PFSK-1 (cell line): ENCODE measurements at regions not wholly inside any gene's neighbourhood (a gene's known extent, or its start where the extent isn't known, plus 50 kb on each side); places are given as distances from the start of the nearest gene placed in this dataset.

Experiments used
- FOXP2 ChIP-seq: optimal IDR thresholded peaks from 2 replicates; pipeline ENCODE3; 2011; ENCODE audit warnings: borderline replicate concordance, control low read depth, inconsistent platforms; ENCODE audit not compliant: insufficient read depth; ENCODE audit errors: extremely low read length, extremely low read depth
- POLR2AphosphoS5 ChIP-seq: IDR thresholded peaks from 2 replicates; pipeline ENCODE4 v1.6.1; 2012; ENCODE audit warnings: low read depth, mild to moderate bottlenecking, control low read depth, low read length, moderate library complexity
- SIN3A ChIP-seq: IDR thresholded peaks from 2 replicates; pipeline ENCODE4 v1.6.1; 2012; ENCODE audit warnings: mild to moderate bottlenecking, low read length, moderate library complexity, borderline replicate concordance; ENCODE audit not compliant: insufficient read depth
- TAF1 ChIP-seq: IDR thresholded peaks from 2 replicates; pipeline ENCODE4 v1.6.1; 2012; ENCODE audit warnings: low read length, control low read depth, borderline replicate concordance; ENCODE audit not compliant: insufficient read depth
- TF ChIP-seq, protein P1 (sequence below), 2 experiments: IDR thresholded peaks; 2 replicates each; pipeline versions ENCODE4 v1.6.1 to v1.8.0; 2011 to 2012; ENCODE audit warnings: low read depth in 2 of 2, low read length in 2 of 2, control low read depth in 1 of 2, inconsistent platforms in 1 of 2, mild to moderate bottlenecking in 1 of 2, moderate library complexity in 1 of 2; ENCODE audit not compliant: insufficient read depth in 1 of 2

DNA sequence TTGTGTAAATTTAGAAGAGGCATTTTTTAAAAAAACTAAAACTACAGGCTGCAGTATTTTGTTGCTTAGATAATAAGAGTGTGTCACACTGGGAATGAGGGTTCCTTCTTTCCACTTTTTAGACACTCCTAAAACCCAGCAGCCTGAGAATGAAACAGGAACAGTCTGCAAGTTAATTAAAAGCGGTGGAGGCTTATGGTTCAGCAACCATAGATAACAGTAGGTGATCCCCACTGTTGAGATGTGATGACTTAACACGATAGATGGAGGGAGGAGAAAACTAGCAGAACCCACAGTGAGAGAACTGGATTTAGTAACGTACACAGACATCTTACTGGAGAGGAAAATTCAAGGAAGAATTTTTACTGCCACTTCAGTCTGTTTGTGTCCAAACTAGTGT lies 767.3 kb downstream of the C4orf33 start:
- TF ChIP-seq, protein P1, sequence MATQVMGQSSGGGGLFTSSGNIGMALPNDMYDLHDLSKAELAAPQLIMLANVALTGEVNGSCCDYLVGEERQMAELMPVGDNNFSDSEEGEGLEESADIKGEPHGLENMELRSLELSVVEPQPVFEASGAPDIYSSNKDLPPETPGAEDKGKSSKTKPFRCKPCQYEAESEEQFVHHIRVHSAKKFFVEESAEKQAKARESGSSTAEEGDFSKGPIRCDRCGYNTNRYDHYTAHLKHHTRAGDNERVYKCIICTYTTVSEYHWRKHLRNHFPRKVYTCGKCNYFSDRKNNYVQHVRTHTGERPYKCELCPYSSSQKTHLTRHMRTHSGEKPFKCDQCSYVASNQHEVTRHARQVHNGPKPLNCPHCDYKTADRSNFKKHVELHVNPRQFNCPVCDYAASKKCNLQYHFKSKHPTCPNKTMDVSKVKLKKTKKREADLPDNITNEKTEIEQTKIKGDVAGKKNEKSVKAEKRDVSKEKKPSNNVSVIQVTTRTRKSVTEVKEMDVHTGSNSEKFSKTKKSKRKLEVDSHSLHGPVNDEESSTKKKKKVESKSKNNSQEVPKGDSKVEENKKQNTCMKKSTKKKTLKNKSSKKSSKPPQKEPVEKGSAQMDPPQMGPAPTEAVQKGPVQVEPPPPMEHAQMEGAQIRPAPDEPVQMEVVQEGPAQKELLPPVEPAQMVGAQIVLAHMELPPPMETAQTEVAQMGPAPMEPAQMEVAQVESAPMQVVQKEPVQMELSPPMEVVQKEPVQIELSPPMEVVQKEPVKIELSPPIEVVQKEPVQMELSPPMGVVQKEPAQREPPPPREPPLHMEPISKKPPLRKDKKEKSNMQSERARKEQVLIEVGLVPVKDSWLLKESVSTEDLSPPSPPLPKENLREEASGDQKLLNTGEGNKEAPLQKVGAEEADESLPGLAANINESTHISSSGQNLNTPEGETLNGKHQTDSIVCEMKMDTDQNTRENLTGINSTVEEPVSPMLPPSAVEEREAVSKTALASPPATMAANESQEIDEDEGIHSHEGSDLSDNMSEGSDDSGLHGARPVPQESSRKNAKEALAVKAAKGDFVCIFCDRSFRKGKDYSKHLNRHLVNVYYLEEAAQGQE (IDR thresholded peaks at IDR 0.05; ENCODE audit: insufficient read depth in 1 of 2, low read depth in 2 of 2, low read length in 2 of 2): no peak
- no peak for TF ChIP-seq TAF1
- TF ChIP-seq POLR2AphosphoS5: no peak
- TF ChIP-seq SIN3A: no peak
- no peak for TF ChIP-seq FOXP2
